Transverse colon (tissue), 4 donors: ENCODE measurements at regions not wholly inside any gene's neighbourhood (a gene's known extent, or its start where the extent isn't known, plus 50 kb on each side); places are given as distances from the start of the nearest gene placed in this dataset.

Experiments
- DNase-seq: peaks from one replicate; pipeline ENCODE4 v3.0.0-alpha.2; 2019
- H3K27ac ChIP-seq, 4 donors: fragments of 200-600 bp; sonication (generic); 2 replicates each; pipeline ENCODE4 v1.5.1; 2016 to 2018; ENCODE audit warnings: inconsistent platforms in 4 of 4
- H3K27me3 ChIP-seq: fragments of 200-600 bp; sonication (generic); 2 replicates; pipeline ENCODE4 v1.5.1; 2017; ENCODE audit warnings: inconsistent platforms
- H3K36me3 ChIP-seq, 4 donors: fragments of 200-600 bp; sonication (generic); 2 replicates each; pipeline ENCODE4 v1.5.1; 2017 to 2019; ENCODE audit warnings: inconsistent platforms in 4 of 4
- H3K4me1 ChIP-seq, 4 donors: fragments of 200-600 bp; sonication (generic); 2 replicates each; pipeline ENCODE4 v1.5.1; 2017 to 2020; ENCODE audit warnings: inconsistent platforms in 4 of 4
- H3K4me3 ChIP-seq, 4 donors: fragments of 200-600 bp; sonication (generic); 1 replicate in 1 of 4; 2 replicates in 3 of 4; pipeline versions ENCODE4 v1.5.1 to v1.6.1; 2017 to 2019; ENCODE audit warnings: inconsistent platforms in 4 of 4
- H3K9me3 ChIP-seq, 2 donors: fragments of 200-600 bp; sonication (generic); 2 replicates each; pipeline ENCODE4 v1.5.1; 2017 to 2019; ENCODE audit warnings: inconsistent platforms in 2 of 2
- CTCF ChIP-seq, 5 experiments: fragments of 200-600 bp in 3 of 5; fragments of 450-650 bp in 2 of 5; sonication (generic) in 3 of 5; IDR thresholded peaks; 1 replicate in 2 of 5; 2 replicates in 3 of 5; pipeline ENCODE4 v1.5.1; 2016 to 2017; ENCODE audit warnings: antibody characterized with exemption in 5 of 5, inconsistent platforms in 3 of 5, mild to moderate bottlenecking in 2 of 5, moderate library complexity in 1 of 5
- EP300 ChIP-seq: sonication (generic); formaldehyde crosslinking; IDR thresholded peaks from one replicate; pipeline ENCODE4 v1.6.1; 2017; ENCODE audit warnings: antibody characterized with exemption, low read depth
- POLR2A ChIP-seq: fragments of 450-650 bp; IDR thresholded peaks from one replicate; pipeline ENCODE4 v1.6.1; 2016; ENCODE audit warnings: antibody characterized with exemption, mild to moderate bottlenecking, moderate library complexity
- POLR2AphosphoS5 ChIP-seq, 3 donors: sonication (generic); formaldehyde crosslinking; IDR thresholded peaks; one replicate each; pipeline ENCODE4 v1.6.1; 2016; ENCODE audit warnings: antibody characterized with exemption in 3 of 3
- WGBS, 2 donors: methylation state at CpG; one replicate each; pipeline ENCODE4 v1.1.5; 2018; ENCODE audit warnings: low coverage in 1 of 2; 5-methylcytosine and 5-hydroxymethylcytosine counted together
- in situ Hi-C, 4 donors: fragments of 200-750 bp; cut with MboI; loops; one replicate each; pipeline versions ENCODE4 v1.15.0 to v1.15.1; 2017; ENCODE audit warnings: low sequenced_read_pairs in 3 of 4, low pct_ligation_motif_present in 1 of 4, low pct_unique_long_range_greater_than_20kb in 1 of 4
- intact Hi-C: fragments of 100-400 bp; cut with DNase I; formaldehyde crosslinking; loops from one replicate; pipeline ENCODE4 v1.15.1; 2023; ENCODE audit warnings: low total_unique reads

DNA sequence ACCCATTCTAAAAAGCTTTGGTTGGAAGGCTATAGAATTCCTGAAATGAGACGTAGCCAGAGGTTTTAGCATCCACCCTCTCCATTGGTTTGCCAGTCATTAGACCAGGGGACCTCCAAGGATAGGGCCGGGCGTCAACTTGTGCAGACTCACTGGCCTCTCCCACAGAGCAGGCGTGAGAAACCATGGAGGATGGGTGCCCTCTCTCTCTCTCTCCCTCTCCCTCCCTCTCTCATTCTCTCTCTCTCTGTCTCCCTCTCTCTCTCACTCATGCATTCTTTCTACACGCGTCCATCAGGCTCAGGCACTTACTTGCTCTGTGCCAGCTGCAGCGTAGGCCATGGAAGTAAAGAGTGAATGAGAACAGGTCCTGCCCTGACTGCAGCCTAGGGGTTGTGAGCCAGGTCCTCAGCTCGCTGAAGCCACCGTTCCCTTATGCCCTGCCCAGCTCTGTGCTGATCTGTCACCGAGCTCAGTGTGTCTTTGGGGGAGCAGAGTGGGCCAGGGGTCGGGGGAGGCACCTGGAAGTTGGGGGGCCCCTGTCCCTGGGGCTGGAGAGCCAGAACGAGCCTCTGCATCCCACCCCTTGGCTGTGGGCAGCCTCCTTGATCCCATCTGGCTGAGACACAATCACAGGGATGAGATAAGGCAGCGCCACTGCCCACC lies 304.4 kb upstream of the HS6ST1 start:
- no peaks in the 10 kb centered on the region for H3K9me3 ChIP-seq
- no peak for DNase-seq
- H3K27me3 ChIP-seq, result no peaks in the 10 kb centered on the region
- no peak overlapping the region for H3K4me3 ChIP-seq
- TF ChIP-seq EP300 (no peak), POLR2A (no peak), POLR2AphosphoS5 (IDR thresholded peaks at IDR 0.05) (no peak), CTCF (IDR thresholded peaks at IDR 0.05) (no peak)
- 87 to 90% methylated on average over 4 to 13 of the region's 13 CpGs for WGBS, 2 donors
- no peak overlapping the region for H3K27ac ChIP-seq
- no peaks in the 10 kb centered on the region for H3K36me3 ChIP-seq
- intact Hi-C loops (no loop called here), in situ Hi-C loops (no loop called here)
- peaks cover 0 to 4% (median 0%) of the 10 kb centered on the region in 4 donors for H3K4me1 ChIP-seq

DNA sequence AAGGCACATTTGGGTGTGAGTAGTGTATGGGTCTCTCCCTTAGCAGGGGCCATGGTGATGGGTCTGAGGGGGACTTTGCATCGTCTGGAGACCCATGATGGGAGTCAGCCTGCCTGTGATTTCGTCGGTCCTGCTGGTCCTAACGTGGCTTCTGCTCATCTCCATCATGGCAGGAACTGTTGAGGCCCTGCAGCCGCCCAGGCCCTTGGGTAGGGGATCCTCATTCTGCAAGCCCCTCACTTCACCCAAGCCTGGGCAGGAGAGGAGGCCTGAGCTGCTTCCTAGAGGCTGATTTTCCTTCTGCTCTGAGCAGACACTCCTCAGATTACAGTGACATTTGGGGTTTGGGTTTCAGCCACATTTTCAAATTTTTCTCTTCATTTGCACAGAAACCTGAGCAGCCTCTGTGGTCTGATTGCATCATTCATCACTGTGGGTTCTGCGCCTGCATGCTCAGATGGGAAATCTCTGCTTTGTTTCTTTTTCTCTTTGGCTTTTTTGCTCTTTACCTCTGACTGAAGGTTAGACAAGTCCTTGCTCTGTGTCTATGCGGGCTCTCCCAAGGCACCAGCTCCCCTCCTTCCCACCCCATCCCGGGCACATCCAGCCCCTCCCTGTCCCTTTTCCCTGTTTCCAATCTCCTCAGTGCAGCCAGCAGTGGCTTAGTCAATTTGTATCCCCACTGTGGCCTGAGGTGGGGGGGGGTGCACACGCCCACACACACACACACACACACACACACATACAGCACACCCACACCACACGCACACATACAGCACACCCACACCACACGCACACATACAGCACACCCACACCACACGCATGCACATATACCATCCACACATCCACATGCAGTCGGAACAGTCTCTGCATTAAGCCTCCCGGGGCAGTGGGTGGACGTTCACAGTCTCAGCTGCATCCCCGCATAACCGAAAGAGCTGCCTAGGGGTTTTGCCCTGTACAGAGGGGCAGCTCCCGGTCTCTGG lies 305.4 kb upstream of the HS6ST1 start:
- DNase-seq, result no peak
- intact Hi-C loops (no loop called here), in situ Hi-C loops (no loop called here)
- Histone ChIP-seq H3K36me3 (no peaks in the 10 kb centered on the region), H3K9me3 (no peaks in the 10 kb centered on the region), H3K27ac (no peak overlapping the region), H3K27me3 (no peaks in the 10 kb centered on the region), H3K4me3 (no peak overlapping the region), H3K4me1 (peaks cover 0 to 4% (median 0%) of the 10 kb centered on the region in 4 donors)
- 79% methylated on average over 18 of the region's 18 CpGs; no CpG with 5 or more reads in 1 of the 2 donors for WGBS, 2 donors
- TF ChIP-seq POLR2AphosphoS5 (IDR thresholded peaks at IDR 0.05) (no peak), CTCF (IDR thresholded peaks at IDR 0.05) (no peak), EP300 (no peak), POLR2A (no peak)

GRCh38 chr2:128624956-128625355 lies 306.3 kb upstream of the HS6ST1 start:
- intact Hi-C loops, result no loop called here
- H3K27ac ChIP-seq, result no peak overlapping the region
- no peaks in the 10 kb centered on the region for H3K27me3 ChIP-seq
- H3K4me3 ChIP-seq, result no peak overlapping the region
- no peaks in the 10 kb centered on the region for H3K9me3 ChIP-seq
- TF ChIP-seq CTCF (IDR thresholded peaks at IDR 0.05), result no peak
- TF ChIP-seq EP300, result no peak
- no peak for TF ChIP-seq POLR2A
- TF ChIP-seq POLR2AphosphoS5 (IDR thresholded peaks at IDR 0.05), result no peak
- WGBS, 2 donors, result 94% methylated on average over 6 of the region's 6 CpGs; no CpG with 5 or more reads in 1 of the 2 donors
- in situ Hi-C loops, result no loop called here
- peaks cover 0 to 4% (median 0%) of the 10 kb centered on the region in 4 donors for H3K4me1 ChIP-seq
- DNase-seq, result no peak
- no peaks in the 10 kb centered on the region for H3K36me3 ChIP-seq

DNA sequence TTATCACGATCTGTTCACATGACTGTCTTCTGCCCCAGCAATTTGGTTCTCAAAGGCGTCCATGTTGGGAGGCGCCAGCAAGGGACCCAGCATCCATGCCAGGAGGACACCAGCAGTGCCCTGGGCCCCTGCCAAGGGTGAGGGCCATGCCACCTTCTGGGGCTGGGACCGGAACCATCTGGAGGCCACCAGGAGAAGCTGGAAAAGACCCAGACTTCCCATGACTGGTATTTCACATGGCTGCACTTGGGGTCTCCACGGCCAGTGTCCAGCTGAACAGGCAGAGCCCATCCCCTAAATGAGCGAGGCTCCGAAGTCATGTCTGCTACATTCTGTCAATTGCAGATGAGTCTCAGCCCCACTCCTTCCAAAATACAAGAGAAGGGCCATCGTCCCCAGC lies 306.8 kb upstream of the HS6ST1 start:
- Histone ChIP-seq H3K4me3 (no peak overlapping the region), H3K27me3 (no peaks in the 10 kb centered on the region), H3K4me1 (peaks cover 0 to 4% (median 0%) of the 10 kb centered on the region in 4 donors), H3K36me3 (no peaks in the 10 kb centered on the region), H3K27ac (no peak overlapping the region), H3K9me3 (no peaks in the 10 kb centered on the region)
- 96 to 100% methylated on average over 1 to 8 of the region's 8 CpGs for WGBS, 2 donors
- in situ Hi-C loops (no loop called here), intact Hi-C loops (no loop called here)
- TF ChIP-seq EP300, result no peak
- no peak for TF ChIP-seq POLR2AphosphoS5 (IDR thresholded peaks at IDR 0.05)
- no peak for TF ChIP-seq CTCF (IDR thresholded peaks at IDR 0.05)
- TF ChIP-seq POLR2A, result no peak
- no peak for DNase-seq
